Astrocyte of the spinal cord (primary cell): ENCODE measurements at regions not wholly inside any gene's neighbourhood (a gene's known extent, or its start where the extent isn't known, plus 50 kb on each side); places are given as distances from the start of the nearest gene placed in this dataset.
"Not testable (repeated sequence)": the region's sequence is repeated elsewhere in the genome, so short reads cannot be mapped to it uniquely, and the experiment has no call there.

Source experiments
- DNase-seq: peaks from one replicate; pipeline ENCODE4 v3.0.0; 2011; ENCODE audit warnings: low read depth, low spot score
- H3K4me3 ChIP-seq: 2 replicates; pipeline ENCODE4 v1.5.1; 2011; ENCODE audit warnings: low read depth, mild to moderate bottlenecking, low read length, moderate library complexity
- in situ Hi-C: cut with HindIII; loops from 2 replicates; pipeline ENCODE4 v1.10.0; 2017; ENCODE audit warnings: low sequenced_read_pairs
- TF ChIP-seq, protein P1 (sequence below): IDR thresholded peaks from 2 replicates; pipeline ENCODE4 v1.5.1; 2012; ENCODE audit warnings: low read depth, mild to moderate bottlenecking, low read length, inconsistent platforms

- in situ Hi-C loops: no loop called here
- TF ChIP-seq, protein P1, sequence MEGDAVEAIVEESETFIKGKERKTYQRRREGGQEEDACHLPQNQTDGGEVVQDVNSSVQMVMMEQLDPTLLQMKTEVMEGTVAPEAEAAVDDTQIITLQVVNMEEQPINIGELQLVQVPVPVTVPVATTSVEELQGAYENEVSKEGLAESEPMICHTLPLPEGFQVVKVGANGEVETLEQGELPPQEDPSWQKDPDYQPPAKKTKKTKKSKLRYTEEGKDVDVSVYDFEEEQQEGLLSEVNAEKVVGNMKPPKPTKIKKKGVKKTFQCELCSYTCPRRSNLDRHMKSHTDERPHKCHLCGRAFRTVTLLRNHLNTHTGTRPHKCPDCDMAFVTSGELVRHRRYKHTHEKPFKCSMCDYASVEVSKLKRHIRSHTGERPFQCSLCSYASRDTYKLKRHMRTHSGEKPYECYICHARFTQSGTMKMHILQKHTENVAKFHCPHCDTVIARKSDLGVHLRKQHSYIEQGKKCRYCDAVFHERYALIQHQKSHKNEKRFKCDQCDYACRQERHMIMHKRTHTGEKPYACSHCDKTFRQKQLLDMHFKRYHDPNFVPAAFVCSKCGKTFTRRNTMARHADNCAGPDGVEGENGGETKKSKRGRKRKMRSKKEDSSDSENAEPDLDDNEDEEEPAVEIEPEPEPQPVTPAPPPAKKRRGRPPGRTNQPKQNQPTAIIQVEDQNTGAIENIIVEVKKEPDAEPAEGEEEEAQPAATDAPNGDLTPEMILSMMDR: no peak
- no peak for DNase-seq
Observed at GRCh38 chr1:200262326-200262965, 147.4 kb downstream of the ZNF281 start.

DNA sequence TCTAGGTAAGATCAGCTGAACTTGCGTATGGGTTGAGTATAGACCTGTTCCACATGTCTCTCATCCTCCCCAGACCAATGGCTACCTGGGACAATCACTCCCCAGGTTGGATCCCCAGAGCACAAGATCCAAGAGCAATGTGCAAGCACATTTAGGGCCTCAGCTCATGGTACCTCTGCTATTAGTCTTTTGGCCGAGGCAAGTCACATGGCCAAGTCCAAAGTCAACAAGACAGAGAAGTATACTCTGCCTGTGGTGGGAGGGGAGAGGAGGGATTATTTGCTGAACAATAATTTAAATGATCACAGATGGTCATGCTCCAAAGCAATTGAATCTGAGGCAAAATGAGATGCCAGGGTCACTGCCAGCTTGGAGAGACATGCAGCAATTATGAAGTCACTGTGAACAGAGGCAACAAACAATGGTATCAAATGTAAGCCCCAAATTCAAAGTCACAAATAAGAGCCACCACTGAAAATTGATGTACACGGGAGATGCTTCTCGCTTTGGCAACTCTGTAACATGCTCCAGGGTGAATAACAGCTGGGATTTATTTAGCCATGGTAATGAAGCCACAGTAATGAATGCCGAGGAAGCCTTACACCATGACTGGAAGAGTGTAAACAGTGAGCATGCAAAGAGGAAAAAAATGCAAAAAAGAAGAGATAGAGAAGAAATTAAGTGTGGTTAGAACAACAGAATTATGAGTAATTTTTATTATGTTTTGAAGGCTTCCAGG lies 149.1 kb downstream of the ZNF281 start:
- DNase-seq: no peak
- no peak overlapping the region for H3K4me3 ChIP-seq
- TF ChIP-seq, protein P1: no peak
- in situ Hi-C loops: no loop called here

More at GRCh38 chr1:200262326-200262965, 147.4 kb downstream of the ZNF281 start:
- H3K4me3 ChIP-seq: no peak overlapping the region

GRCh38 chr1:200258447-200259375 lies 151.1 kb downstream of the ZNF281 start:
- TF ChIP-seq, protein P1: peak; percentile 60
- no peak overlapping the region for H3K4me3 ChIP-seq
- DNase-seq: peak; percentile 25
- in situ Hi-C loops: no loop called here

DNA sequence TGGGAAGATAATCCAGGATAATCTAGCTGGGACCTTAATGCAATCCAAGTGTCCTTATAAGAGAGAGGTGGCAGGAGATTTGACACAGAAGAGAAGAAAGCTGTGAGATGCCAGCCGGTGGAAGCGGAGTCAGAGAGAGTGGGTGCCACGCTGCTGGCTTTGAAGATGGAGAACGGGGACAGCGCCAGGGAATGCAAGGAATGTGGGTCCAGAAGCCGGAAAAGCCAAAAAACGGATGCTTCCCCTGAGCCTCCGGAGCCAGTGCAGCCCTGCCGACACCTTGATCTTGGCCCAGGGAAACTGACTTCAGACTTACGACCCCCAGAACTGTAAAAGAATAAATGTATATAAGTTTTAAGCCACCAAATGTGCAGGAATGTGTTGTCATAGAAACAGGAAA lies 152.6 kb downstream of the ZNF281 start:
- TF ChIP-seq, protein P1: no peak
- H3K4me3 ChIP-seq: no peak overlapping the region
- DNase-seq: no peak
- in situ Hi-C loops: no loop called here

- H3K4me3 ChIP-seq, DNase-seq, in situ Hi-C loops: not testable (repeated sequence)
Observed at GRCh38 chr1:200254602-200255001, 155.2 kb downstream of the ZNF281 start.

DNA sequence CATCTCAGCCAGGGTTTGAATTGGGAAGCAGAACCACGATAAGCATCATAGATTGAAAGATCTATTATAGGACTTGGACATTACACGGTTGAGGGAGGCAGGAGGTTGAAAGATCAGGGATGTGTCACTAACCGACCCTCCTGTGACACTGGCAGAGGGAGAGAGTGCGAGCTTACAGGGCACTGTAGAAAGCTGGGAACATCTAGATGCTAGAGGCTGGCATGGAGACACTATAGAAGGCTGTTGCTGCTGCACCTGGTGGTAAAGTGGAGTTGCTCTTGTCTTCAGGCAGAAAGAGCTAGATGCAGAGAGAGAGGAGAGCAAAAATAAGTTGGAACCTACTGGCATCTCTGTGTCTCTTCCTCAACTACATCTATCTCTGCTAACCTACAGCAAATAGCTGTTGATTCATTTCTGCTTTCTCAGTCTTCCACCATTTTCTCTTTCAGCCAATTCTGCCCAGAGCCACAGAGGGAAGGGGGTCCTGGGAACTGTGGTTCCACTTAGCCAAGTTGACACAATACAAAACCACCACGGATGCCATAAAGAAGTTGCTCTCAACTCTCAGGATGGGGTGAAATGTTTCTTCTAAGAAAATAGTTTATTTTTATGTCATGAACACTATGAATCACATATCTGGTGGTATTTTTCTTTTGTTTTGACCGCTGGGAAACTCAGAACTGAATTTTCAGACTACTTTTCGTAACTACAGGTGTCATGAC lies 155.9 kb downstream of the ZNF281 start:
- in situ Hi-C loops: no loop called here
- H3K4me3 ChIP-seq: no peak overlapping the region
- TF ChIP-seq, protein P1: no peak
- DNase-seq: no peak
